ENCODE measurements at regions not wholly inside any gene's neighbourhood (a gene's known extent, or its start where the extent isn't known, plus 50 kb on each side); places are given as distances from the start of the nearest gene placed in this dataset.
A peak's percentile ranks its signal among the peaks of the same experiment; 100 is the strongest.
"Not testable (repeated sequence)": the region's sequence is repeated elsewhere in the genome, so short reads cannot be mapped to it uniquely, and the experiment has no call there.

DNA sequence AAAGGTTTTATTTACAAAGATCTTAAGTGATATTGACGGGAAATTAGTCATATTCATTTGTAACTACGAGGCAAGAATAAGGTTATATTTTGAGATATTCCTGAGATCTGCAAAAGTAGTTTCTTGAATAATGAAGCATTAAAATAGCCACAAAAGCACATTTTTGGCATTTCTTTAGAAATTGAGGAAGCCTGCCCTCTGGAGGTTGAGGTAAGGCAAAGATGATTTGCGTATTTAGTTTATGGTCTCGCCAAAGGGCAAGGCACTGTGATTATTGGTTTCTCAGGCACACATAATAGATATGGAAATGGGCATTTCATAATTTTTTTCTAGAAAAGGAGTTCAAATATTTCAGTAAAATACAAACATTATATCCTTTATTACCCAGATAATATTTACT is 143.7 kb upstream of the RPRM start:
- DNase-seq (ENCODE audit: extremely low read depth, low read depth): peak; percentile 16

DNA sequence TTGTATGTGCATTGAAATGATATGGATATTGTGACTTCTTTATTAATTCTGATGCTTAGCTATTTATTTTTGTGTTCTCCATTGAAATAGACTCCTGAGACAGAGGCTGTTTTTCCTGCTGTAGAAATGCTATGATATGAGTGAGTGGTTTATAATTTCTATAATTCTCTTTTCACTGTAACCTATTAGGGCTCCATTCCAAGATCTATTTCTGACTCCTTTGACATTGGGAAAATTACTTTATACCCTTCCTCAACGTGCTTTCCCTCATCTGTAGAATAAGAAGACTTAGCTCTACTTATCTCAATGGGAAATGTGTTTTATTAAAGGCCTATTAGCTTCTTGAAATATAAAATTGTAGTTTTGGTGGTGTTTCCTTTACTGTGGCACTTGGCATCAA is 144.5 kb upstream of the RPRM start:
- DNase-seq (ENCODE audit: extremely low read depth, low read depth): no peak

DNA sequence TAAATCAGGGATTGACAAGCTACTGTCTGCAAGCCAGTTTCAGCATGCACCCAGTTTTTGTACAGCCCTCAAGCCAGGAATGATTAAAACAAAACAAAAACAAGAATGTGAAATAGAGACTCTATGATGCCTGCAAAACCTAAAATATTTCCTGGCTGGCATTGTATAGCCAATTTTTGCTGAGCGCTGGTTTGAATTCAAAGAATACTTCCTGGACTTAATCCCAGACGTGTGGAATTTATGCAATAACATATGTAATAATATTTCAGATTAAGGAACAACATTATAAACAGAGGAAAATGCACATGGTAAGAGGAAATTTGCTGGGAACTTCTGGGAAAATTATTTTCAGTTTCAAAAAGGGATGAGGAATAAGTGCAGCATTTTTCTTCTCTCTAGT is 148.1 kb upstream of the RPRM start:
- no peak for DNase-seq (ENCODE audit: extremely low read depth, low read depth)

DNA sequence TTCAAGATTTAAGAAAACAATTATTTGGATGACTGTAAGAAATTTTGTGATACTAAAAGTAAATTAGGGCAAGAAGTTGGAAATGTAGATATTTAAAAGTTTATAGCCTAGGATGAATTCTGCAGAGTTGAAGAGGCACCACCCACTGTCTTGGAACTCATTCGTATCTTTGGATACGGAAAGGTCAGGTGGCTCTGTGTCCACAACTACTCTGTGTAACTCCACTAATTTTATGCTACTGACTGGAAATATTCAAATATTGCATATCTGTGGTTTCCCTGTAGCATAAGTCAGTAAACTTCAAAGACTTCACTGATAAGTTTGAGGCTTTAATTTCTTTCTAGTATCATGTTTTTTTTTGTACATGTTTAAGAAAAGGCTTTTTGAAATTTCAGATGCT is 156.9 kb upstream of the RPRM start:
- DNase-seq (ENCODE audit: extremely low read depth, low read depth): no peak

DNA sequence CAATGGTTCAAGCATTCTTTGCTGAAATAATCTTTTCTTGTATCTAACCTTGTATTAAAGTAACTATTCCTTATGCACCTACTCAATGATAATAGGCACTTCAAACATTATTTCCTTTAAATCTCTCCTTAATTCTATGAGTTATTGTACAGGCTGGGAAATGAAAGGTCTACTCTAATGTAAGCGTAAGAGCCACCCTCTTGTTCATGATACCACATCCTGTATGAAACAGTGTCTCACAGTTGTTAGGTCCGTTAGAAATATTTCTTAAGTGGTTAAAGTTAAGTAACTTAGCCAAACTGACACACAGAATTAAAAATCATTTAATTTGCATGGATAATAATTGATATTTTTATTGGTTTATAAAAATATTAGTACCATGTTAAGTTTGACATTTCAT is 162.5 kb upstream of the RPRM start:
- no peak for DNase-seq (ENCODE audit: extremely low read depth, low read depth)

DNA sequence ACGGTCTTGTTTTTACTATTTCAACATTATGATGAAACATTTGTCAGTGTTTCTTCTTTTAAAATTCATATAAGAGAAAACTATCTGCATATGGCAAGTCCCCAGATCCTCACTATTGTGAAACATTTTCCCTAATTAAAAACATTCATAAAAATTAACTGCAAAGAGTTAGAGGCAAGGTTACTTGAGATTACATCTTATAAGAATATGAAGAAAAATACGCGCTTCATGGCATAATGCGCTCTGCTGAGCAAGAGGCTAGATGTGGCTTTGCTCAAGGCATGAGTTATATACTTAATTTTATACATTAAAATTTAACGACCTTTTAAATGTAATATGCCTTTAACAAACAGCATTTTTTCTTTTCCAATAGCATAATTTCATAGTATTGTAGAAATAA is 166.4 kb upstream of the RPRM start:
- DNase-seq (ENCODE audit: extremely low read depth, low read depth): no peak

DNA sequence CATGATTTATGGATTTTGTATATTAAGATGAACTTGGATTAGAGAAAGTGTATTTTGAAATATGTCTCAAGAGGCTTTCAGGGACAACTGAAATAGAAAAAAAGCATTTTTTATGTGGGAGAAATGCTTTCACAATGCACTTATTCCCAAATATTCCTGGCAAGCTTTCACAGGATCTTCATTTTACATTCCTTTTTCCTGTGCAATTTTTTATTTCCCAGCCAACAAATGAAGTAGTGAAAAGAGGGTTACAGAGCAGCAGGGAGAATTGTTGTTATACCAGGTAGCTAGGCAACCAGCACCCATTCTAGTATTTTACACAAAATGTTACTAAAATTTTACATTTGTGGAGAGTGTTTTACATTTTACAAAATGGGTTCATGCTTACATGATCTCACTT is 167.0 kb upstream of the RPRM start:
- DNase-seq (ENCODE audit: extremely low read depth, low read depth): no peak

DNA sequence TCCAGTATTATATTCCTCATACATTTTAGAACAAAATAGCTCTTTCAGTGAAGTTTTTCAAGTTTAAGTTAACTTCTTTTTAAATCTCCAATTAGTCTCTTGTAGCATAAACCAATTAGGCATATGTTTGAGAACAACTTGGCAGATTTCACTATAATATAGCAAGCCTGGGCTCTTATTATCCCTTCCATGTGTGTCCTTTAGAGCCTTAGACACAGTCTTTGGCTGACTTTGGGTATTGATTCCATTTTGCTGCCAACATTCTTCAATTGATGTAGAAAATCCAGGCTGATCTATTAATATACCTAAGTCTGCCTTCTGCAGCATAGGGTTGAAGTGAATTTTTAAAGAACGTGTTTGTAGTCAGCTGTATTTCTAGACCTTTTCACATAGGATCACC is 179.1 kb upstream of the RPRM start:
- no peak for DNase-seq (ENCODE audit: extremely low read depth, low read depth)

DNA sequence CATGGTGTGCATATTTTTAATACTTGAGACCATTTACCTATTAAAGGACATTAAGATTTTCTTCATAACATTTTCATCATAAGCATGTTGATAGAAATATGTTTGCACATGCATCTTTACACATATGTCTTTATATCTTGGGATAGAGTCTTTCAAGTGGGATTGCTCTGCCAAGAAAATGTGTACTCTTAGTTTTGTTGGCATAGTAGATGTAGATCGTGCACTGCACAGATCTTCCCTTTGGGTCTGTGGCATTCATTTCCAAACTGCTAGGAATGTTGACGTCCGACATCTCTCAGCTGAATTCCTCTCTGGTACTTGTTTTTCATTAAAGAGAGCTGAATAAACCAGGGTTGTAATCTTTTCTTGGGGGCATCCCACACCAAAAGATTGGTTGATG is 183.2 kb upstream of the RPRM start:
- no peak for DNase-seq (ENCODE audit: extremely low read depth, low read depth)

DNA sequence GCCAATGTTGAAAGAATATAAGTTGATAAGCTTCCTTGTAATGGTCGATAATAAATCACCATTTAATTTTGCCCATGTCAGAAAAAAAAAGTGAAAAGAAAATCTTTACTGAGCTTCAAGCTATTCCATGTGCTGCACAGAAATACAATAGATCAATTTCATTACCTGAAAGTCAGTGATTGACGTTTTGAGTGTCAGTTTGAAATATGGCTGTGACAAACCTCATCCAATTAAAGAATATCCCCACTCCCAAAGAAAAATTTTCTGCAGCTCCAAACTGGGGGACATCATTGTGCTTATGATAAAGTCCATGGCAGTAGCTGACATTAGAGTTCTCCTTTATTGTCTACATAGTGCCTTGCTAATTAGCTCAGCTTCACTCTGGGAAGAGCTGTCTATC is 184.8 kb upstream of the RPRM start:
- DNase-seq (ENCODE audit: extremely low read depth, low read depth): no peak

DNA sequence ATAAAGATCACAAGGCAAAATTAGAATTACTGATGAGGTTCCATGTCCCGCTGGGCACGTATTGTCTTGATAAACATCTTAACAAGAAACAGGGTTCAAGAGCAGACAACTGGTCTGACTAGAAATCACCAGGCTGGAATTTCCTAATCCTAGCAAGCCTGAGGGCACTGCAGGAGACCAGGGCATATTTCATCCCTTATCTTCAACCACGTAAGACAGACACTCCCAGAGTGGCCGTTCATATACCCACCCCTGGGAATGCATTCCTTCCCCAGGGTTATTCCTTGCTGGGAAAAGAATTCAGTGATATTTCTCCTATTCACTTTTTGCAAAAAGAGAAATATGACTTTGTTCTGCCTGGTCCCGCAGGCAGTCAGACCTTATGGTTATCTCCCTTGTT is 185.4 kb upstream of the RPRM start:
- DNase-seq (ENCODE audit: extremely low read depth, low read depth): not testable (repeated sequence)

DNA sequence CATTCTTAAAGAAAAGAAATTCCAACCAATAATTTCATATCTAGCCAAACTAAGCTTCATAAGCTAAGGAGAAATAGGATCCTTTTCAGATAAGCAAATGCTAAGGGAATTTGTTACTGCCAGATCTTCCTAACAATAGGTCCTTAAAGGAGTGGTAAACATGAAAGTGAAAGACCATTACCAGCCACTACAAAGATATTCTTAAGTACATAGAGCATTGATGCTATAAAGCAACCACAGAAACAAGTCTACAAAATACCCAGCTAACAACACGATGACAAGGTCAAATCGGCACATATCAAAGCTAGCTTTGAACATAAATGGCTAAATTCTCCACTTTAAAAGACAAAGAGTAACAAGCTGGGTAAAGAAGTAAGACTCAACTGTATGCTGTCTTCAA is 188.9 kb upstream of the RPRM start:
- no peak for DNase-seq (ENCODE audit: extremely low read depth, low read depth)

DNA sequence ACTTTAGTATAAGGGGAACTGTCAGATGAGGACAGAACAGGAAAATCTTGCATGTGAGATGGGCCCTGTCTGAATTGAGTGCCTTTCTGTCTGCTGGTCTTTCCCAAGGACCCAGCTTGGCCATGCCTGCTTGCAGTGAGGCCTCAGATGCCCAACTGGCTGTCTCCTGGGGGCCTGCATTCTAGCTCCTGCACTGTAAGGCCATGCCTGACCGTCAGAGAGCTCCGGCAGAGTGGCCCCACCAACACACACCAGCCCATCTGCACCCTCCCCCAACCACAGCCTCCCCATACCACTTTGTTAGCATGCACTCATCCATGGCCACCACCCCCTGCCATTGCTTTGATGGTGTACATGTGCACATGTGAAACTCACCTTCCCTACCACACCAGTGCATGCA is 190.4 kb upstream of the RPRM start:
- DNase-seq (ENCODE audit: extremely low read depth, low read depth): no peak

DNA sequence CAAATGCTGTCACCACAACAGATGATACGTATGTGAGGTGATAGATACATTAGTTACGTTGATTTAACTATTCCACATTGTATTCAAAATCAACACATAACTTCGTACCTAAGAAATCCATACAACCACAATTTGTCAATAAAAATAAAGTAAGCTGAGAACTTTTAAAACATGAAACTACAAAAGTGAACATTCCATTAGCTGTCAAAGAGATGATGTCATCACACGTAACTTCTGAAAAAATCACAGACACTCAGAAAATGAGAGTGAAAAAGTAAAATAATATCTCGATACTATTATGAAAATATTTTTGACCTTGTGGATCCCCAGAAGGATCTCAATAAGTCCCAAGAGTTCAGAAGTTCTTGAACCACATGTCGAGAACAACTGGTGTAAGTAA is 161.6 kb upstream of the GALNT13 start:
- DNase-seq (ENCODE audit: extremely low read depth, low read depth): no peak

DNA sequence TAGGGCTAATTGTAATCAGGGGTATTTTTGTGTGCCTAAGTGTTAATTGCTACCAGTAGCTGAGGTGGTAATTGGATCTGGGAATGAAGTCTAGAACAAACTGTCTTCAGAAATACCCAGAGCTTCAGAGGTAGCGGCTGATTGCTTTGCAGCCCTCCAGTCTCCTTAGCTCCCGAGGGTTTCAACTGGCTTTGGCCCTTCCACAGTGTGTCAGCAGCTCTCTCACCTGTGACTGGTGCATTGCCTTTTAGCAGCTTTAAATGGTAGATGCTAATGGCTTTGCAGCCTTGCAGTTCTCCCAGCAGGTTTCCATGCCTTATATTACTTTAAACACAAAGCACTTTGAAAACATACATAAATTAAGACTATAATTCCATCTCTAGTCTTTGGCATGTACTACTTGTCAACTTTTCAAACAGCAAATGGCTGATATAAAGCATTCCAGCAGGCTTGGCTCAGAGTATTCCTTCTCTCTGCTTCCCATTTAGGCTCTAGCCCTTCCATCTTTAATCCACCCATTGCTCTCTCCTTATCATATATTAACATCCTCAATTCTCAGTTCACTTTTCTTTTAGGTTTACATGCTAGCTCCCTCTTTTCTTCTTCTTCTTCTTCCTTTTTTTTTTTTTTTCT is 156.4 kb upstream of the GALNT13 start:
- DNase-seq (ENCODE audit: extremely low read depth, low read depth): no peak

DNA sequence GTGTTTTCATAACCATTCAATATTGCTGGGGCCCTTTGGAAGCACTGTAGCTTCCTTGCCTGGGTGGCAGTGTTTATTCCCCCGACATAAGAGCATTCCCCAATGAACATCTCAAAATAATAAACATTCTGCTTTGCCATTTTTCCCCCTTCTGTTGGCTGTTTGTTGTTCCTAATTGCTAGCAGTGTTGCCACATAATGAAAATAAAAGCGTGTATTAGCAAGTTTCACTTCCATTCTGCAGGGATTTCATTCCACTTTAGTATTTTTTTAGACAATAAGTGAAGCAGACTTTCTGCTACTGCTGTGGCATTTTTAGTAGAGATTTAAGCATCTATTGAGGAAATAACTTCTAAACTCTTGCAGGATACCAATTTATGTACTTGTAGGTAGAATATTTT is 154.7 kb upstream of the GALNT13 start:
- DNase-seq (ENCODE audit: extremely low read depth, low read depth): no peak

DNA sequence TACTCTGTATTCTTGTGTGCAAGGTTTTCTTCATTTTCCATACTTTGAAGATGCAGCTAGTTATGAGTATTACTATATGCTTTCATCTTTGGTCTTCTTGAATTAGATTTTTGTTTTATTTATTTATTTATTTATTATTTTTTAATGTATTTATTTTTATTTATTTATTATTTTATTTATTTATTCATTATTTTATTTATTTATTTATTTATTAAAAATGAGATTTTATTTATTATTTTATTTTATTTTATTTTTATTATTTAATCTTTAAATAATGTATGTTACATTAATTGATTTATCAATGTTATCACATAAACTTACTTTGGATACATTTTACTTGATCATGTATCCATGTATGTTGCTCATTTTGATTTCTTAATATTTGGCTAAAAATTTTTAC is 132.3 kb upstream of the GALNT13 start:
- DNase-seq (ENCODE audit: extremely low read depth, low read depth): no peak

DNA sequence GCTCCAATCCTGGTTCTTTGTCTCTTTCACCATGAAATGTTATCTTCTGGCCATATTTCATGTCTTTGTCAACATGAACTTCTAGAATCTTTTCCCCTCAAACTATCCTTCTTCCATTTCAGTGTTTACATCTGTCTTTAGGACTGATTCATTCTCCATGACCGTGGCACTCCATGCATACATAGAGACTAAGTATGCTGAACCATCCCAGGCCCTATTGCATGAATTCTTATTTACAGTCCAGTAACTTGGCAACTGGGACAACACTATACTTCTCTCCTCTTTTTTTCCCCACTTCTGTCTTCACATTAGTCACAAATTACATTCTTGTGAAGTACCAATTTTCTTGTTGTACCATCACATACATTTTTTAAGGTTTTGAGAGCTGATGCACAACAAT is 109.8 kb upstream of the GALNT13 start:
- no peak for DNase-seq (ENCODE audit: extremely low read depth, low read depth)

DNA sequence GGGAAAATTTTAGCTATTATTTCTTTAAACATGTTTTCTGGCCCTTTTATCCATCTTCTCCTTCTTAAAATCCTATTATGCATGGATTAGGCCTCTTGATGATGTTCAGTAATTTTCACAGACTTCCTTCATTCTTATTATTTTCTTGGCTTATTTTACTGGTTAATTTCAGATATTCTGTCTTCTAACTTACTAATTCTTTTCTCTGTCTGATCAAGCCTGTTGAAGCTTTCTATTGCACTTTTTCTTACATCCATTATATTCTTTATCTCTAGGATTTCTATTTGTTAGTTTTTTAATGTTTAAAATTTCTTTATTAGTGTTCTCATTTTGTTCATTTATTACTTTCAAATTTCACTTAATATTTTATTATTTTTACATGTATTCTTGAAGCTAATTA is 105.3 kb upstream of the GALNT13 start:
- DNase-seq (ENCODE audit: extremely low read depth, low read depth): no peak

DNA sequence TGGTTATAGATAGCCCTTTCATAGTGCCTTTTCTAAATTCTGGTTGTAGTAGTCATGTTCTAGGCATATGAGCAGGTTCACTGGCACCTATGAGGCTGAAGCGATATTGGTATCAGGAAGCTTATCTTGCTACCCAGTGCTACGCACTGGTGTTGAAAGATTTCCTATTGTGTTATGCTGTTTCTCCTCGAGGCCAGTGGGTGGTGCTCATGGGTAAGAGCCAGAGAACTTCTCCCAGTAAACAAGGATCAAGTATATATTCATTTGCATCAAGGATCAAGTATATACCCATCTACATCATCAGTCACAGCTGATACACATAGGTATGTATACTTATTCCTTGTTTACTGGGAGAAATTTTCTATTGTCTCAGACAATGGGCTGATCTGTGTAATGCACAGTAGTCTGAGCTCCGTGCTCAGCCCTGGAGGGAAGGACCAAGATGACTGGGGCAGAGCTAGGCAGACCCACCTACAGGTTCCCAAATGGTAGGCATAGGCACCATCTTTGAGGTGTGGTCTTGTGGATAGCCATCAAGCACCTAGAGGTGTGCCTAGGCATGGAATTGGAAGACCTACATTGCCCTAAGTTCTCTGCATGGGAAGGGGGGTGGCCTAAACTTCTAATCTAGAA is 101.2 kb upstream of the GALNT13 start:
- no peak for DNase-seq (ENCODE audit: extremely low read depth, low read depth)

DNA sequence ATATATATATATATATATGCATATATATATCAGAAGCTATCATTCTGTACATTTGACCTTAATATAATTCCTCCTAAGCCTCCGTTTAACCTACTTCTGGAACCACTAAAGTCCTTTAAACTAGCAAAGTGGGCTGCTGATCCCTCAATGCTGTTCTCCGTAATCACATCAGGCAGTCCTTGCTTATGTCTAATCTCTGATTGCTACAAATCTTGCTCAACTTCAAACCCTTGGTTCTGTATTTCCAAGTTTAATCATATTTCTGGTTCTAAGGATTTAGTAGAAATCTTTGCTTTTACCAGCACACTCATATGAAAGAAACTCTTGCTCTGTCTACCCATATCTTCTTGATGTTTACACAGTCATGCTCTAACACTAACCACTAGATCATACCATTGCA is 91.5 kb upstream of the GALNT13 start:
- no peak for DNase-seq (ENCODE audit: extremely low read depth, low read depth)

DNA sequence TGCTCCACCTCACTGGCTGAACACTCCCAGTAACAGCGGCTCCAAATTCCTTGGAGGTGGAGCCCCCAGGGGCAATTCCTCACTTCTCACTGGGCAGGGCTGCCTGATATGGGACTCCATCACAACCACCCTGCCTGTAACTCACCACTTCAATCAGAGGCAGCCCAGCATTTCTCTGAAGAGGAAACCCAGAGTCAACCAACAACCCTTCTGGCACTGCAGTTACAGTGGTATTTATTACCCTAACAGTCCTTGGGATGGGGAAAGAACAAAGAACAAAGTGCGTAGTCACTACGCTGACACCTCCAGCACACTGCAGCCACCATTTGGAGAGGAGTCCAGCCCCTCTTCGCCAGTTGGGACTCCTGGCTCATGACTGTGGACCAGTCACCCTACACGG is 85.7 kb upstream of the GALNT13 start:
- DNase-seq (ENCODE audit: extremely low read depth, low read depth): no peak

DNA sequence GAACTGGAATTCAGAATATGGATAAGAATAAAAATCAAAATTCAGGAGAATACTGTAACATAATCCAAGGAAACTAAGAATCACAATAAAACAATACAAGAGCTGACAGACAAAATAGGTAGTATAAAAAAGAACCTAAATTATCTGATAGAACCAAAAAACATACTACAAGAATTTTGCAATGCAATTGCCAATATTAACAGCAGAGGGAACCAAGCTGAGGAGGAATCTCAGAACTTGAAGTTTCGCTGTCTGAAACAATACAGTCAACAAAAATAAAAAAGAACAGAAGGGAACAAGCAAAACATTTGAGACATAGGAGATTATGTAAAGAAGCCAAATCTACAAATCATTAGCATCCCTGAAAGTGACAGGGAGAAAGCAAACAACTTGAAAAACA is 84.1 kb upstream of the GALNT13 start:
- no peak for DNase-seq (ENCODE audit: extremely low read depth, low read depth)
